ENCODE measurements at regions not wholly inside any gene's neighbourhood (a gene's known extent, or its start where the extent isn't known, plus 50 kb on each side); places are given as distances from the start of the nearest gene placed in this dataset.

DNA sequence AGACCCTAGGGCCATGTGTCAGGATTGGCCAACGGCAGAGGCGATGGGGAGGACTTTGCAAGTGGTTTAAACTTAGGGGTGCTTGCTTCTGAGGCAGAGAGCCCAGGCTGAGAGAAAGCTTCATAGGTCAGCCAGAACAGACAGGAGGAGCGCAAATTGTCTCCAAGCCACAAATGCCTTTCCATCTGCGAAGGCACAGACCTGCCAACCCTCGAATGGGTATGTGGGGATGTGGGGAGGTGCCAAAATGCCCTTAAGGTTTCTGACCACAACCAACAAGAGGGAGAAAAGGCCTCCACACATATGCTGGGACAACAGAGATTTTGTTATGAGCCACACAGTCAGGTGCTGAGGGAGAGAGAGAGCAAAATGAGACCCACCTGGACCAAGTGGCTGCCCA, 283.6 kb downstream of the CYP26B1 start:
- TF ChIP-seq CTCF (IDR thresholded peaks at IDR 0.05) (no peak), POLR2A (IDR thresholded peaks at IDR 0.05) (no peak)
